CD4-positive, alpha-beta T cell treated with Interleukin-4 for 1 hour (primary cell): ENCODE measurements at regions not wholly inside any gene's neighbourhood (a gene's known extent, or its start where the extent isn't known, plus 50 kb on each side); places are given as distances from the start of the nearest gene placed in this dataset.
"Not testable (repeated sequence)": the region's sequence is repeated elsewhere in the genome, so short reads cannot be mapped to it uniquely, and the experiment has no call there.

Source experiments
- DNase-seq, 2 donors: peaks; one replicate each; pipeline ENCODE4 v3.0.0-alpha.2; 2020 to 2022

DNA sequence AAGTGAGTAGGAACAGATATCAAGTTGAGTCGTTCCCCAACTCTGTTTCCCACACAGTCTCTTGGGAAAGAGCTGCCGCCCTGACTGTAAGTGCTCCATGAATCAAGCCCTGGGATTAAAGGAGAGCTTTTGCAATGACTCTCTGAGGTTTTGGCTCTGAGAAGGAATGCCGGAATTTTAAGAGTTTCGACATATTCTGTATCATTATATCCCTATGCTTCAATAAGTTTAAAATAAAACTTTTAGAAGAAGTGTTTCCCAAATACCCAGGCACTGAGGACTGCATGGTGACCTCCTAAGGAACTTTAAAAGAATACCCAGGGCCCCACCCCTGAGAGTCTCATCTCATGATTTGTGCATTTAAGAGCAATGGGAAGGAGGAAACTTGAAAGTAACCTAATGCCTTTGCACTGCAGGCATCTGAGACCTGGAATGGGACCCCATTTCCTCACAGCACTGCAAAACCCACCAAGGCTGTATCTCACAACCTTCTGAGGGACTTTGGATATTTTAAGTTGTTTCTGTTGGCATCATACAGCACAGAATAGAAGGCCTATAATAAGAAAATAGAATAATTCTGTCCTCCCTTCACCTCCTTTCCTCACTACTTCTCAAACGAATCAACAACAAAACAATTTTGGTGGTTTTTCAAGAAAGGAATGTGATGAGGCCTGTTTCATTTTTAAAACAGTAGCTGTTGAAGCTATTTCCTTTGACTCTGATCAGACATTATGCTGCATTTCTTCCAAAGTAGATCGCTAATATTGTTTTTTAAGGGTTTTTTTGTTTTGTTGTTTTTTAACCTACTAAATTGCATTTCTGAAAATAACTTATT lies 121.2 kb downstream of the GASK1B start:
- no peak for DNase-seq

DNA sequence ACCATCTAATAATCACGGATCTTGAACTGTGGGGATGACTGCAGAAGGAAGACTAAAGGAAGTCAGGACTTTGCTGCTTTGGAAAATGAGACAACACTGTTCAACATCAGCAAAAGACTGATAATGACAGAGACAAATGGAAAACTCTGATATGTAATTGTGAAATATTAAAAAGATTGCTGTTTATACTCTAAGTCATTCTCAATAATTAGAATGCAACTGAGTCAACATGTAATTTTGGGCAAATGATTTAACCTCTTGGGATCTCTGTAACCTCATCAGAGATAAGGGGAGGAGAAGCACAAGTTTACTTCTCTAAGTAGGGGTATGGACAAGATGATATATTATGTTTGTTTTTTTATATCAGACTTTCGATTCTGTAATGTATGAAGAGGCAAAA lies 121.9 kb downstream of the GASK1B start:
- DNase-seq: no peak

DNA sequence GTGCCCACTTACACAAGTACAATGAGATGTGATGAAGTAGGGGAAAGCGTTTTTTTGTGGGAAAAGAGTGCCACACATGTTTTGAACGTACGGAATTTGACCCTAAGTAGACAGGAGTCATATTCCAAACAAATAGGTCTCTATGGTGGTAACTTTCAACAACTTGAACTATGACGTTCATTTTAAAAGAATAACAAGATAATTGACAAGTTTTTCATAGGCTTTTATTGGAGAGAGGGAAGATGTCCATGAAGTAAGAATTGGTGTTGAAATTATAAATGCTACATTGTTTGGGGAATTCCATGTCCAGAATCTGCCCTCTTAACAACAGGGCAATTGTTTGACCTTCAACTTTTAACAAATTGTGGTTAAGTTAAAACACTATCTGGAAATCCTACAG lies 126.5 kb downstream of the GASK1B start:
- DNase-seq: no peak

DNA sequence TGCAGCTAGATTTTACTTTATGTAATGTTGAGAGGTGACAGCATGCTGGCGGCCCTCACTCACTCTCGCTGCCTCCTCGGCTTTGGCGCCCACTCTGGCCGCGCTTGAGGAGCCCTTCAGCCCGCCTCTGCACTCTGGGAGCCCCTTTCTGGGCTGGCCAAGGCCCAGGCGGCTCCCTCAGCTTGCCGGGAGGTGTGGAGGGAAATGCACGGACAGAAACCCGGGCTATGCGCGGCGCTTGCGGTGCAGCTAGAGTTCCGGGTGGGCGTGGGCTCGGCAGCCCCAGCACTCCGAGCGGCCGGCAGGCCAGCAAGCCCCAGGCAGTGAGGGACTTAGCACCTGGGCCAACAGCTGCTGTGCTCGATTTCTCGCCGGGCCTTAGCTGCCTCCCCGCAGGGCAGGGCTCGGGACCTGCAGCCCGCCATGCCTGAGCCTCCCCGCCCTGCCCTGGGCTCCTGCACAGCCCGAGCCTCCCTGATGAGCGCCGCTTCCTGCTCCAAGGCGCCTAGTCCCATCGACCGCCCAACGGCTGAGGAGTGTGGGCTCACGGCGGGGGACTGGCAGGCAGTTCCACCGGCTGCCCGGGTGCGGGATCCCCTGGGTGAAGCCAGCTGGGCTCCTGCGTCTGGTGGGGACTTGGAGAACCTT lies 128.7 kb downstream of the GASK1B start:
- DNase-seq: no peak

DNA sequence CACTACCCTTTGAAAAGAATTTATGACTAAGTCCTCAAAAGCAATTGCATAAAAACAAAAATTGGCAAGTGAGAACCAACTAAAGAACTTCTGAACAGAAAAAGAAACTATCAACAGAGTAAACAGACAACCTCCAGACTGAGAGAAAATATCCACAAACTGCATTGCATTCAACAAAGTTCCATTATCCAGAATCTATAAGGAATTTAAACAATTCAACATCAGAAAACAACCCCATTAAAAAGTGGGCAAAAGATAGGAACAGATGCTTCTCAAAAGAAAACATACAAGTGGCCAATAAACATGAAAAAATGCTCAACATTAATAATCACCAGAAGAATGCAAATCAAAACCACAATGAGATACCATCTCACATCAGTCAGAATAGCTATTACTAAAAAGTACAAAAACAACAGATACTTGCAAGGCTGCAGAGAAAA lies 130.2 kb downstream of the GASK1B start:
- no peak for DNase-seq

GRCh38 chr4:158038718-158039117 lies 134.1 kb downstream of the GASK1B start:
- no peak for DNase-seq

DNA sequence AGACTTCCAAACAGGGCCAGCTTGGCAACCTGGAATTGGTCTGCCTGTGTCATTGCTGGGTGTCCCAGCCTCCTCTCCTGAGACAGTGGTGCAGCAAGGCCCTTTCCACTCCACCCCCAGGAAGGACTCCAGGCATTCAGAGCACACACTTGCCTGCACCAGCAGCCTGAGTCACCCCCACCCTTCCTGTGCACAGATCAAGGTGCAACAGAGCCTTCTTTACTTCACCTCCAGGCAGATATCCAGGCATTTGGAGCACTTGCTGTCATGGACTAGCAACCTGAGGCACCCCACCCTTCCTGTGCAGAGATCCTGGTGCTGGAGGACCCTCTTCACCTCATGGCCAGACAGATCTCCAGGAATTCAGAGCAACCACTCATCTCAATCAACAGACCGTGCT lies 135.8 kb downstream of the GASK1B start:
- DNase-seq: no peak

- no peak for DNase-seq
Measured at GRCh38 chr4:158035662-158036195, 137.1 kb downstream of the GASK1B start.

DNA sequence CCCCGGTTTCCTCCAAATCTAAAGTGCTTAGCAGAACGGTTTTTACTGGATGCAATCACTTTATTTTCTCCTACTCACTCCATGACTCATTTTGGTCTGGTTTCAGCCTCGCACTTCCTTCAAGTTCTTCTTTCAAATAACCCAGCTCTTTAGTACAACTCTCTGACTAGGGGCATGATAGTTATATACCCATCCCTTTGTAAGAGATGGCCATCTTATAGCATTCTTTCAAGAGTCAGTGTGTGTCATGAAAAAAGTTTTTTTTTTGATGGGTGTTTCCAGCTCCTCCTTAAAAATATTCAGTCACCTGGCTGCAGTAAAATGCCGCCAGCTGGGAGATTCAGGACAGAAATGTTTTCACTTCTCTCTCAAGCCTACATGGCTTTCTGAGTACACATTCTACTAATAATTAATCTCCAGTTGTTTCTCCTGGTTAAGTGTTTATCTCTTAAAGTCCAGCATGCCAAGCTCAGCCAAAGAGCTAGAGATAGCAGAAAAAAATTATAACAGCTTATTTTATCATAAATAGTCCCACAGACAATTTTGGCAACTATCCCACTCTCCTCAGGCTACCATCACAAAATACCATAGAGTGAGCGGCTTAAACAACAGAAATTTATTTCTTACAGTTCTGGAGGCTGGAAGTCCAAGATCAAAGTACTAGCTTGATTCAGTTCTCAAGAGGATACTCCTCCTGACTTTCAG lies 139.3 kb downstream of the GASK1B start:
- no peak for DNase-seq

DNA sequence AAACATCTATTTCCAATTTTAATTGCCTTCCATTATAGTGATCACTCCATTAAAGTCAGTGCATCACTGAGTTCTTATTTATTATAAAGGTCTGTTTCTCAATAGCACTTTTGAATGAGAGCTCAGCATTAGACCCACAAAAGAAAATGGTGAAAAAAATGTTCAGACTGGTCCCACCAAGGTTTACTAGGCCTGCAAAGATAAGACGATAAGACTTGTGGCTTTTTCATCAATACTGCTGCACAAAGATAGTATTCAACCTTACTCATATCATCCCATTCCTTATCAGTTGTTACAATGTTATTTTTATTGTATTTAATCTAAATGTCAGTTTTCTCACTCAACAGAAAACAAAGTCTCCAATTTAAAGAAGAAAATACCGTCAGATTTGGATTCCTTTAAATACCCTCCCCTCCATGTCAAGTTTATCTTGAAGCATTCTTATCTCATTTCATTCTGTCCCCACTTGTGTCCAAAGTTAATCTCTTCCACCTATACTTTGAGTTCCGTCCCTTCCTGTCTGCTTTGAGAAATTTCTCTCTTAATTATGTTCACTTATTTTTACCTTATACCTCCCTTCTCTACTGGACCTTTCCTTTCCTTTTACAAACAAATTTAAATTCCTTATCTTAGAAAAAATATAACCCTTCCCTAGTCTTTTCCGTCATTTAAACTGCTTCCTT lies 140.0 kb downstream of the GASK1B start:
- DNase-seq: no peak

DNA sequence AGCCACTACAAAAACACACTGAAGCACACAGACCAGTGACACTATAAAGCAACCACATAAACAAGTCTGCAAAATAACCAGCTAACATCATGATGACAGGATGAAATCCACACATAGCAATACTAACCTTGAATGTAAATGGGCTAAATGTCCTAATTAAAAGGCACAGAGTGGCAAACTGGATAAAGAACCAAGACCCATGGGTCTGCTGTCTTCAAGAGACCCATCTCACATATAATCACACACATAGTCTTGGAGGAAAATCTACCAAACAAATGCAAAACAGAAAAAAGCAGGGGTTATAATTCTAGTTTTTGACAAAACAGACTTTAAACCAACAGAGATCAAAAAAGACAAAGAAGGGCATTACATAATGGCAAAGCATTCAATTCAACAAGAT lies 144.4 kb downstream of the GASK1B start:
- not testable (repeated sequence) for DNase-seq

DNA sequence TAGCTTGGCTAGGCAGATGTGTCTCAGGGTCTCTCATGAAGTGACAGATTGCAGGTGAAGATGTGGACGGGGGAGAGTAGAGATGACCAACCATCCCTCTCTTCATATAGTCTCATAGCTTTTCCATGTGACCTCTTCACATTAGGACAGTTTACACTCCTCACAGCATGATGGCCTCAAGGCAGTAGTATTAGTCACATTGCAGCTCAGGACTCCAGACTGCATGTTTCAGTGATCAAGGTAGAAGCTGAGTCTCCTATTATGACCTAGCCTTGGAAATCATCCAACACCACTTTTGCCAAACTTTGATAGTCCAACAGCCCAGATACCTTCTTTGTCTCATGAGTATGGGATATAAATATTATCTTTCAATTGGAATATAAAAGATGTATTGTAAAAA lies 147.7 kb downstream of the GASK1B start:
- no peak for DNase-seq

GRCh38 chr4:158020734-158021346 lies 152.0 kb downstream of the GASK1B start:
- DNase-seq: no peak

GRCh38 chr4:158020176-158020575 lies 152.6 kb downstream of the GASK1B start:
- no peak for DNase-seq

GRCh38 chr4:158018831-158019230 lies 154.0 kb downstream of the GASK1B start:
- no peak for DNase-seq

DNA sequence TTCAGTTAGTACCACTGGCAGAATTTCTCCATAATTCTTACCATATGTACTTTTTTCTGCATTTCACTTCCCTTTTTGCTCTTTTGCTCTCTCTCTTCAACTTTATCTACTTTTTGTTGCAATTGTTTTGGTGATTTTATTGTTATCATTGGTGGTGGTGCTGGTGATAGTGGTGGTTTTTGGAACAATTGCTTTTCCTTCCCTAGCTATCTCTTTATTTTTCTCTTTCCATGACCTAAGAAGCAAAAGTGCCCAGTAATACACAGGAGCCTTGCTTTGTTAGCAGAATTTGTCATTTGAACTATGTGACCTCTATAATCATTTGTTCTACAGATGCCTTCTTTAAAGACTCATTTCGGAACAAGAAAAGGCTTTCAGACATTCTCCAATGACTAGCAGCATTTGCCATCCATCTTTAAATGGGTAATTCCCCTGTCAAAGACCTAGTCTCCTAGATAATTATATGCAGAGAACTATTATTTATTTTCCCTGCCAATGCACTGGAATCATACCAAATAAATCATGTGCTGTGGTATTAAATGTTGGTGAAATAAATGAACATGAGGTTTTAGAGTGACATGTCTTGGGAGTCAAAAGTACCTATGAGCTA lies 154.5 kb downstream of the GASK1B start:
- no peak for DNase-seq

GRCh38 chr4:158016511-158016910 lies 156.3 kb downstream of the GASK1B start:
- DNase-seq: no peak

DNA sequence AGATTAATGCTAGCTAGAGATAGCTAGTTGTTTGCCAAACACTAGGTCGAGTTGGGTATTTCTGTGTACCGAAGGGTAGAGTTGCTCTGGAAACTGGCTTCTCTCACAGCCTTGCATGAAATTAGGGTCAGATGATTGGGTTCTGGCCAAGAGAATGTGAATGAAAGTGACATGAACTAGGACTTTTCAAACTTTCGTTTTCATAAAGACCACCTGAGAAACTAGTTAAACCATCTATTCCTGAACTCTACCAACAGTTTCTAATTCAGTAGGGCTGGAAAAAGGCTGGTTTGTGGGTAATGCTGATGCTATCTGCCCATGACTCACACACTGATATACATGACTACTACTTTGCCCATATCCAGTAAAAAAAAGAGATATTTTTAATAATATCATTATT lies 157.6 kb downstream of the GASK1B start:
- no peak for DNase-seq

- DNase-seq: no peak
Measured at GRCh38 chr4:158013858-158014257, 159.0 kb downstream of the GASK1B start.

- no peak for DNase-seq
Measured at GRCh38 chr4:158010361-158010760, 162.5 kb downstream of the GASK1B start.

DNA sequence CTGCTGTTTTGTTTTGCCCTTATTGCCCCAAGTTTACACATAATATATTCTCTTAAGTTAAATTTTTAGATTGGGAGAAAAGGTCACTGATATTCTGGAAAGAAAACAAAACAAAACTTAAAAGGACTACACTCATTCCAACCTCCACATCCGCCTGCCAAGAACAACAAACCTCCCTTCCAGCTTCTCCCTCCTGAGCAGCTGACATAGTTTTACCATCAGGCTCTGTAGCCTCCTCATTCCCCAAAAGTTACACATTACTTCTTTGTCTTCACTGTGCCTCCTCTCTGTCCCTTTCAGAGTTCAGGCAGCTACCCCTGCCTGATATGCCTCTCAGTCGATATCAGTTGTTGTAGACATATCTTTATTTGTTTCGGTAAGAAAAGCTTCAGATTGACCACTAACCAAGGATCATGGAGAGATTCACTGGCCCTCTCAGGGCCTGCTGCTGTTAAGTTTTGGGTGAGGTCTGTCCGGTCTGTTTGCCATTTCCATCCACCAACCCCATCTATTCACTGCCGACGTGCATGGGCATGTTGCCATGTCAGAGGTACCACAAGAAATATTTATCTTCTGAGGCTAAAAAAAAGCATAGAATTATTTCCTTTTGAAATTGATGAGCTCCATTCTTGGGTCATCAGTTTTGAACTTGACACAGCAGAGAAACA lies 164.1 kb downstream of the GASK1B start:
- no peak for DNase-seq

GRCh38 chr4:158007566-158007965 lies 165.3 kb downstream of the GASK1B start:
- DNase-seq: no peak
